ENCODE measurements at regions not wholly inside any gene's neighbourhood (a gene's known extent, or its start where the extent isn't known, plus 50 kb on each side); places are given as distances from the start of the nearest gene placed in this dataset.
"Not testable (repeated sequence)": the region's sequence is repeated elsewhere in the genome, so short reads cannot be mapped to it uniquely, and the experiment has no call there.

DNA sequence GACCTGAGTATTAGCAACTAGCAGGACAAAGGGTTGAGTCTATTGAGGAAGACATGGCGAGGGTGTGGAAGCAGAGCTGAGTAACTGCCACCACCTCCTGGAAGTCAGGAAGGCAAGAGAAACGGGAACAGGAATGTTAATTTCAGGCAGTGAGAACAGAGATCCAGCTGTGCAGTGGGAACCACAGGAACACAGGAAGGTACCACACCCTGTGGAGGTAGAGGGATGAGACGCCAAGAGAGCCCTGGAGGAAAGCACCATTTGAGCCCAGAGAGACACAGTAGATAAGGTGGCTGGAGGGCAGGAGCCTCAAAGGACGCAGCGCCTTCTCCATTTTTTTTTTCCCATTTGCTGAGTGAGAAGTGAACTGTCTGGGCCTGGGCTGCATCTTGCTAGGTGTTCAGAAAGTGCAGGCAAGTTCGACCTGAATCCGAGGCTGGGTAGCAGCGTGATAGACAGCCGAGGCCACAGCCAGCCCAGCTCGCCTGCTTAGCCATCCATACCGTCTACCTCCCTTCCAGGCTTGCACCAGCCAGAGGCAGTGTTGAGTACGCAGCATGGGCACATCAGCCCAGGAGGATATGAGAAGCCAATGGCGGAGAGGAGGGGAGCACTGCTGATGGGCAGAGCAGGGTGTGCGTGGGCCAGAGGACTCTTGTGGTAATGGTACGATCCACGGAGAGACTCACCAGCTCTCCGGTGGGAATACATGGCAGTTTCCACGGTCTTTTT is 306.7 kb downstream of the ANAPC1 start:
- TF ChIP-seq POLR2AphosphoS5, POLR2A, POU2F2, TAF1 (IDR thresholded peaks at IDR 0.05; ENCODE audit: low read depth, low read length): not testable (repeated sequence)

All from GM12891 (cell line).